ENCODE measurements at regions not wholly inside any gene's neighbourhood (a gene's known extent, or its start where the extent isn't known, plus 50 kb on each side); places are given as distances from the start of the nearest gene placed in this dataset.
"Not testable (repeated sequence)": the region's sequence is repeated elsewhere in the genome, so short reads cannot be mapped to it uniquely, and the experiment has no call there.

- Histone ChIP-seq H3K27me3 (no peaks in the 10 kb centered on the region), H3K4me1 (no peaks in the 10 kb centered on the region), H3K9me3 (no peaks in the 10 kb centered on the region), H3K36me3 (no peaks in the 10 kb centered on the region), H3K4me3 (no peak overlapping the region), H3K27ac (no peak overlapping the region)
- 94% methylated on average over 3 of the region's 3 CpGs for WGBS
- DNase-seq (ENCODE audit: low spot score in 2 of 2): no peak
- TF ChIP-seq, protein P1, sequence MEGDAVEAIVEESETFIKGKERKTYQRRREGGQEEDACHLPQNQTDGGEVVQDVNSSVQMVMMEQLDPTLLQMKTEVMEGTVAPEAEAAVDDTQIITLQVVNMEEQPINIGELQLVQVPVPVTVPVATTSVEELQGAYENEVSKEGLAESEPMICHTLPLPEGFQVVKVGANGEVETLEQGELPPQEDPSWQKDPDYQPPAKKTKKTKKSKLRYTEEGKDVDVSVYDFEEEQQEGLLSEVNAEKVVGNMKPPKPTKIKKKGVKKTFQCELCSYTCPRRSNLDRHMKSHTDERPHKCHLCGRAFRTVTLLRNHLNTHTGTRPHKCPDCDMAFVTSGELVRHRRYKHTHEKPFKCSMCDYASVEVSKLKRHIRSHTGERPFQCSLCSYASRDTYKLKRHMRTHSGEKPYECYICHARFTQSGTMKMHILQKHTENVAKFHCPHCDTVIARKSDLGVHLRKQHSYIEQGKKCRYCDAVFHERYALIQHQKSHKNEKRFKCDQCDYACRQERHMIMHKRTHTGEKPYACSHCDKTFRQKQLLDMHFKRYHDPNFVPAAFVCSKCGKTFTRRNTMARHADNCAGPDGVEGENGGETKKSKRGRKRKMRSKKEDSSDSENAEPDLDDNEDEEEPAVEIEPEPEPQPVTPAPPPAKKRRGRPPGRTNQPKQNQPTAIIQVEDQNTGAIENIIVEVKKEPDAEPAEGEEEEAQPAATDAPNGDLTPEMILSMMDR (IDR thresholded peaks at IDR 0.05): no peak
- TF ChIP-seq EP300 (IDR thresholded peaks at IDR 0.05): no peak
- no peak for TF ChIP-seq POLR2AphosphoS5 (IDR thresholded peaks at IDR 0.05)
- no peak for TF ChIP-seq POLR2A (IDR thresholded peaks at IDR 0.05)
Observed at GRCh38 chr15:87741350-87741749, 515.2 kb downstream of the NTRK3 start.

DNA sequence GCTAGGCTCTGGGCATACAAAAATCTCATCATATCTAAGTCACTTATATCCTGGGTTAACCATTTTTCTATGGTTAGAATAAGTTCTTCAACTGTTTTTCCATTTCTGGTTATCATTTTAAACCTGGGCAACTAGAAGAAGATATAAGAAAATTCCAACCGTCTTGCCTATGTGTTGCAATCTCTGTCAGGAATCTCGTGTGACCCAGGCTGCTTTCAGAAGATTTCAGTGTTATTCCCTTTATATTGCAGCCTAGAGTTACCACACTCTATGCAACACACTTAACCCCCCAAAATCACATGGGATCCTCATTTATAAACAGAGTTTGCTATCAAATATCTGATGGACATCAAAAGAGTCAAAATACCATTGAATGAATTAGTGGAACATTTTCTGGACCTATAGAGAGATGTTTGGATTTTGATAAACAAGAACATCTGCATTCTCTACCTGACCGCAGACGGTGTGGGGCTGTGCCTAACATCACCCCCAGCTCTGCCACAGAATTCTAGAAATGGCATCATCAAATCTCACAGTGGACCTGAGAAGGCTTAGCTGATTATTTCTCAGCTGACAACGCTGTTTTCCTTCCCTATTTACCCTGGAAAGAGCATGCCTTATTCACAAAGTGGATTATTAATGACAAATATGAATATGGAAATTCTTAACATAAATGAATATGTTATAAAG, 515.7 kb downstream of the NTRK3 start:
- Histone ChIP-seq H3K27me3 (no peaks in the 10 kb centered on the region), H3K36me3 (no peaks in the 10 kb centered on the region), H3K27ac (no peak overlapping the region), H3K4me1 (no peaks in the 10 kb centered on the region), H3K4me3 (no peak overlapping the region), H3K9me3 (no peaks in the 10 kb centered on the region)
- WGBS: 82% methylated on average over 5 of the region's 5 CpGs
- TF ChIP-seq, protein P1 (IDR thresholded peaks at IDR 0.05): no peak
- TF ChIP-seq EP300 (IDR thresholded peaks at IDR 0.05) (no peak), POLR2AphosphoS5 (IDR thresholded peaks at IDR 0.05) (no peak), POLR2A (IDR thresholded peaks at IDR 0.05) (no peak)
- no peak for DNase-seq (ENCODE audit: low spot score in 2 of 2)

DNA sequence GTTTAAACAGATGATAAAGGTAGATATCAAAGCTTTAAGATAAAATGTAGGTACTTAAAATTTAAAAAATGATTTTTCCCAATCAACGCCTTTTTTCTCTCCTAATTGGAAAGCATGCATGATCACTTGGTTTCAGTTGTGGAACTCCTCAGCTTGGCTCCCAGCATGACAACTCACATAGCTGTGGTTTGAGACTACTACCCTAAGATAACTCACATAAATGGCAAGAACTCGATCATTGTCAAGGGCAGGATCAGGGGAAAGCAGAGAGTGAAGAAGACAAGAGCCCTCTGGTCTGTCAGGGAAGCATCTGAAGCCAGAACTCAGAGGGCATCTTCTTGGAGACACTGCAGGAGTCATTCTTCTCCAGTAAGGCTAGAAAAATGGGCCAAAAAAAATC, 516.7 kb downstream of the NTRK3 start:
- H3K4me1 ChIP-seq: no peaks in the 10 kb centered on the region
- no peak overlapping the region for H3K4me3 ChIP-seq
- no peak overlapping the region for H3K27ac ChIP-seq
- TF ChIP-seq EP300 (IDR thresholded peaks at IDR 0.05) (no peak), POLR2A (IDR thresholded peaks at IDR 0.05) (no peak), POLR2AphosphoS5 (IDR thresholded peaks at IDR 0.05) (no peak)
- TF ChIP-seq, protein P1 (IDR thresholded peaks at IDR 0.05): no peak
- 79% methylated on average over 2 of the region's 2 CpGs for WGBS
- no peak for DNase-seq (ENCODE audit: low spot score in 2 of 2)
- no peaks in the 10 kb centered on the region for H3K27me3 ChIP-seq
- no peaks in the 10 kb centered on the region for H3K9me3 ChIP-seq
- no peaks in the 10 kb centered on the region for H3K36me3 ChIP-seq

GRCh38 chr15:87739081-87739480, 517.5 kb downstream of the NTRK3 start:
- DNase-seq (ENCODE audit: low spot score in 2 of 2): no peak
- Histone ChIP-seq H3K4me3 (no peak overlapping the region), H3K4me1 (no peaks in the 10 kb centered on the region), H3K27ac (no peak overlapping the region), H3K36me3 (no peaks in the 10 kb centered on the region), H3K9me3 (no peaks in the 10 kb centered on the region), H3K27me3 (no peaks in the 10 kb centered on the region)
- TF ChIP-seq POLR2A (IDR thresholded peaks at IDR 0.05) (no peak), EP300 (IDR thresholded peaks at IDR 0.05) (no peak), POLR2AphosphoS5 (IDR thresholded peaks at IDR 0.05) (no peak)
- TF ChIP-seq, protein P1 (IDR thresholded peaks at IDR 0.05): no peak
- 61% methylated on average over 4 of the region's 4 CpGs for WGBS

DNA sequence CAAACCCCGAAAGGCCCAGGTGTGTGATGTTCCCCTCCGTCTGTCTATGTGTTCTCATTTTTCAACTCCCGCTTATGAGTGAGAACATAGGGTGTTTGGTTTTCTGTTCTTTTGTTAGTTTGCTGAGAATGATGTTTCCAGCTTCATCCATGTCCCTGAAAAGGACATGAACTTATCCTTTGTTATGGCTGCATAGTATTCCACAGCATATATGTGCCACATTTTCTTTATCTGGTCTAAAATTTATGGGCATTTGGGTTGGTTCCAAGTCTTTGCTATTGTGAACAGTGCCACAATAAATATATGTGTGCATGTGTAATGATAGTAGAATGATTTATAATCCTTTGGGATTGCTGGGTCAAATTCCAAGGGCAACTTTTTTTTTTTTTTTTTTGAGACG, 519.1 kb downstream of the NTRK3 start:
- WGBS: over 99% methylated on average over 4 of the region's 4 CpGs
- DNase-seq (ENCODE audit: low spot score in 2 of 2); H3K4me3 ChIP-seq; H3K4me1 ChIP-seq; H3K27me3 ChIP-seq; H3K36me3 ChIP-seq; H3K9me3 ChIP-seq; H3K27ac ChIP-seq: not testable (repeated sequence)

DNA sequence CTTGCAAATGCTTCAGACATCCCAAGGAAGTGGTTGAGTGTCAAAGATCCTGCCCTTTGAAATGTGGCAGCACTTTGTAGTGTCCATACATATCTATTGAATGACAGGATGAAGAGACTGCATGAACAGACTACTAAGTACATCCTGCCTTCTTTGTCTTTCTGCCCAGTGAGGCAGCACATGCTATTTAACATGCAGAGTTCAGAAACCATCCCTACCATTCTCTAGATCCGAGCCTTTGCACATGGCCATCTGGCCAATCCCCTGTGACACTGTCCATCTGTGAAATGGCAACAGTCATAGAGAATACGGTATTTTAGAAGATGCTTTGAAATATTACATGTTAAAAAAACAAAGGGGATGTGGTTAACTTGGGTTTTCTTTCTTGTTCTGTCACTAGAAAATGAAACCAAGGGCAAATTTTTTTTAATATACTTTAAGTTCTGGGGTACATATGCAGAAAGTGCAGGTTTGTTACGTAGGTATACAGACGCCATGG, 519.6 kb downstream of the NTRK3 start:
- TF ChIP-seq, protein P1 (IDR thresholded peaks at IDR 0.05): no peak
- TF ChIP-seq POLR2A (IDR thresholded peaks at IDR 0.05): no peak
- TF ChIP-seq EP300 (IDR thresholded peaks at IDR 0.05): no peak
- TF ChIP-seq POLR2AphosphoS5 (IDR thresholded peaks at IDR 0.05): no peak
- Histone ChIP-seq H3K27me3 (no peaks in the 10 kb centered on the region), H3K36me3 (no peaks in the 10 kb centered on the region), H3K9me3 (no peaks in the 10 kb centered on the region), H3K4me3 (no peak overlapping the region), H3K27ac (no peak overlapping the region), H3K4me1 (no peaks in the 10 kb centered on the region)
- WGBS: 79% methylated on average over 4 of the region's 4 CpGs
- DNase-seq (ENCODE audit: low spot score in 2 of 2): no peak

Measured in suprapubic skin (tissue), 4 donors.